Muscle layer of colon (tissue), 2 donors: ENCODE measurements at regions not wholly inside any gene's neighbourhood (a gene's known extent, or its start where the extent isn't known, plus 50 kb on each side); places are given as distances from the start of the nearest gene placed in this dataset.

Source experiments
- H3K27ac ChIP-seq: one replicate; pipeline ENCODE4 v1.7.0; 2013; ENCODE audit warnings: low read depth, mild to moderate bottlenecking, low read length, moderate library complexity
- H3K27me3 ChIP-seq, 2 donors: one replicate each; pipeline ENCODE4 v1.7.0; 2013; ENCODE audit warnings: low read length in 2 of 2, mild to moderate bottlenecking in 2 of 2; ENCODE audit not compliant: insufficient read depth in 2 of 2, control insufficient read depth in 1 of 2
- H3K36me3 ChIP-seq: one replicate; pipeline ENCODE4 v1.7.0; 2013; ENCODE audit warnings: mild to moderate bottlenecking, low read length; ENCODE audit not compliant: insufficient read depth
- H3K4me1 ChIP-seq: one replicate; pipeline ENCODE4 v1.7.0; 2013; ENCODE audit warnings: mild to moderate bottlenecking, low read length; ENCODE audit not compliant: insufficient read depth
- H3K4me3 ChIP-seq, 2 donors: one replicate each; pipeline ENCODE4 v1.7.0; 2013; ENCODE audit warnings: low read length in 2 of 2, low read depth in 1 of 2, mild to moderate bottlenecking in 1 of 2, moderate library complexity in 1 of 2
- H3K9ac ChIP-seq: one replicate; pipeline ENCODE4 v1.7.0; 2013; ENCODE audit warnings: low read length
- H3K9me3 ChIP-seq: one replicate; pipeline ENCODE4 v1.7.0; 2013; ENCODE audit warnings: mild to moderate bottlenecking, low read length
- donor health status: abdominal sarcoma.
- donor health status: Adenocarcinoma of cecum.

GRCh38 chr15:88307344-88307743 is 50.8 kb upstream of the NTRK3 start:
- Histone ChIP-seq H3K27ac (no peak overlapping the region), H3K9me3 (no peaks in the 10 kb centered on the region), H3K9ac (no peak overlapping the region), H3K36me3 (no peaks in the 10 kb centered on the region), H3K4me3 (no peak overlapping the region), H3K27me3 (no peaks in the 10 kb centered on the region), H3K4me1 (no peaks in the 10 kb centered on the region)
